ENCODE measurements at regions not wholly inside any gene's neighbourhood (a gene's known extent, or its start where the extent isn't known, plus 50 kb on each side); places are given as distances from the start of the nearest gene placed in this dataset.

DNA sequence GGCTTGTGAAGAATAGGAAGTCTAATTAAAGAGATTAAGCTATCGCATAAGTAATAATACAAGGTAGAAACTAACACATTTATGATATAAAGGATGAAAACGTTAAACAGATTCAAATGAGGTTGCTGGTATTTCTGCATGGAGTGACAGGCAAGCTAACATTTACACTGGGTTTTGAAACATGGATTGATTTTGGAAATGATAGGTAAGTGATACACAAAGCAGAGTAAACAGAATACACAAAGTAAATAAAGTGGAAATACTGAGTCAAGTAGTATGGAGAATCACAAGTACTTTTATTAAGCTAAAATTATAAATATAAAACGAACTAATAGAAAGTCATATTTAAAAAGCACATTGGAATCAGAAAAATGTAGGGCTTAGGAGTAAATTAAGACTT lies 665.3 kb downstream of the STPG2 start:
- Histone ChIP-seq H4K20me1 (ENCODE audit: insufficient read depth, low read length) (no peaks in the 10 kb centered on the region), H3K9me2 (ENCODE audit: low read depth, low read length) (no peaks in the 10 kb centered on the region), H3K4me1 (ENCODE audit: insufficient read depth, low read length, severe bottlenecking) (no peaks in the 10 kb centered on the region), H2AFZ (ENCODE audit: low read length) (no peak overlapping the region), H3K9ac (ENCODE audit: low read length) (no peak overlapping the region), H3K4me2 (ENCODE audit: low read length) (no peak overlapping the region), H3F3A (ENCODE audit: insufficient read depth, low read length) (no peaks in the 10 kb centered on the region), H3K4me3 (ENCODE audit: low read depth, low read length, poor library complexity, severe bottlenecking) (no peak overlapping the region), H3K27ac (ENCODE audit: low read depth, low read length, poor library complexity, severe bottlenecking) (no peak overlapping the region), H3K36me3 (ENCODE audit: insufficient read depth, low read length) (no peaks in the 10 kb centered on the region), H3K79me2 (ENCODE audit: insufficient read depth, low read length) (no peaks in the 10 kb centered on the region), H3K27me3 (ENCODE audit: insufficient read depth, low read length) (no peaks in the 10 kb centered on the region), H3K9me3 (ENCODE audit: low read length) (no peaks in the 10 kb centered on the region)
- TF ChIP-seq EZH2 (IDR thresholded peaks at IDR 0.05; ENCODE audit: borderline replicate concordance, low read length) (no peak), CTCF (IDR thresholded peaks at IDR 0.05; ENCODE audit: low read length) (no peak)

GRCh38 chr4:97479388-97479787 lies 663.9 kb downstream of the STPG2 start:
- H3K4me1 ChIP-seq (ENCODE audit: insufficient read depth, low read length, severe bottlenecking) = no peaks in the 10 kb centered on the region
- H3K9me2 ChIP-seq (ENCODE audit: low read depth, low read length) = no peaks in the 10 kb centered on the region
- H3K27me3 ChIP-seq (ENCODE audit: insufficient read depth, low read length) = no peaks in the 10 kb centered on the region
- H4K20me1 ChIP-seq (ENCODE audit: insufficient read depth, low read length) = no peaks in the 10 kb centered on the region
- no peak overlapping the region for H3K4me2 ChIP-seq (ENCODE audit: low read length)
- no peak overlapping the region for H3K9ac ChIP-seq (ENCODE audit: low read length)
- no peaks in the 10 kb centered on the region for H3K36me3 ChIP-seq (ENCODE audit: insufficient read depth, low read length)
- H3K27ac ChIP-seq (ENCODE audit: low read depth, low read length, poor library complexity, severe bottlenecking) = no peak overlapping the region
- H3F3A ChIP-seq (ENCODE audit: insufficient read depth, low read length) = no peaks in the 10 kb centered on the region
- TF ChIP-seq CTCF (IDR thresholded peaks at IDR 0.05; ENCODE audit: low read length) = no peak
- TF ChIP-seq EZH2 (IDR thresholded peaks at IDR 0.05; ENCODE audit: borderline replicate concordance, low read length) = no peak
- no peaks in the 10 kb centered on the region for H3K79me2 ChIP-seq (ENCODE audit: insufficient read depth, low read length)
- no peak overlapping the region for H3K4me3 ChIP-seq (ENCODE audit: low read depth, low read length, poor library complexity, severe bottlenecking)
- no peak overlapping the region for H2AFZ ChIP-seq (ENCODE audit: low read length)
- H3K9me3 ChIP-seq (ENCODE audit: low read length) = no peaks in the 10 kb centered on the region

DNA sequence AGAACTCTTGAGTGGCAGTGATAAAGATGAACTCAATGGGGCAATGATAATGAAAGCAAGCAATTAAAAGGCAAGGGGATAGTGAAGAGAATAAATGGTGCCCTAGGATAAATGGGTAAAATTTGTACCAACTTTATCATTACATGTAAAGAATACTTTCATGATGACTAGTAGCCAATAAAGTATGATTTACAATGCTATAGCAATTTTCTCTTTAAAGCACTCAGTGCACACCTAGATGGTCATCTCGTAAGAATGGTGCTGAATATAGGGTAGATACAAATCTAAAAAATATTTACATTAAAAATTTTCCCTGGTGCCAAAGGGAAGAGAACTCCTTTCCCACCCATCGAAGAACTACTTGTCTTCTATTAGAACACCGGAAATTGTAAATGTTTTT lies 651.4 kb downstream of the STPG2 start:
- Histone ChIP-seq H3K4me3 (ENCODE audit: low read depth, low read length, poor library complexity, severe bottlenecking) (no peak overlapping the region), H3K27ac (ENCODE audit: low read depth, low read length, poor library complexity, severe bottlenecking) (no peak overlapping the region), H3K27me3 (ENCODE audit: insufficient read depth, low read length) (no peaks in the 10 kb centered on the region), H3F3A (ENCODE audit: insufficient read depth, low read length) (no peaks in the 10 kb centered on the region), H3K79me2 (ENCODE audit: insufficient read depth, low read length) (no peaks in the 10 kb centered on the region), H2AFZ (ENCODE audit: low read length) (no peak overlapping the region), H3K9me3 (ENCODE audit: low read length) (no peaks in the 10 kb centered on the region), H3K9me2 (ENCODE audit: low read depth, low read length) (no peaks in the 10 kb centered on the region), H3K4me2 (ENCODE audit: low read length) (no peak overlapping the region), H3K9ac (ENCODE audit: low read length) (no peak overlapping the region), H3K4me1 (ENCODE audit: insufficient read depth, low read length, severe bottlenecking) (no peaks in the 10 kb centered on the region), H3K36me3 (ENCODE audit: insufficient read depth, low read length) (no peaks in the 10 kb centered on the region), H4K20me1 (ENCODE audit: insufficient read depth, low read length) (no peaks in the 10 kb centered on the region)
- TF ChIP-seq EZH2 (IDR thresholded peaks at IDR 0.05; ENCODE audit: borderline replicate concordance, low read length) (no peak), CTCF (IDR thresholded peaks at IDR 0.05; ENCODE audit: low read length) (no peak)
